IMR-90 (cell line): ENCODE measurements at regions not wholly inside any gene's neighbourhood (a gene's known extent, or its start where the extent isn't known, plus 50 kb on each side); places are given as distances from the start of the nearest gene placed in this dataset.

ENCODE experiments used
- BHLHE40 ChIP-seq: fragments of 150-350 bp; IDR thresholded peaks from 2 replicates; pipeline ENCODE4 v1.6.1; 2016; ENCODE audit warnings: mild to moderate bottlenecking, low read depth, low read length
- CEBPB ChIP-seq: IDR thresholded peaks from 2 replicates; pipeline ENCODE4 v1.6.1; 2012; ENCODE audit warnings: low read depth, low read length, improper control_type of control experiment
- MAFK ChIP-seq: IDR thresholded peaks from 2 replicates; pipeline ENCODE4 v1.6.1; 2012; ENCODE audit warnings: low read depth, low read length, improper control_type of control experiment
- MAZ ChIP-seq: IDR thresholded peaks from 2 replicates; pipeline ENCODE4 v1.6.1; 2012; ENCODE audit warnings: low read depth, mild to moderate bottlenecking, low read length, improper control_type of control experiment, moderate library complexity, borderline replicate concordance
- MXI1 ChIP-seq: IDR thresholded peaks from 2 replicates; pipeline ENCODE4 v1.6.1; 2012; ENCODE audit warnings: low read depth, mild to moderate bottlenecking, low read length, moderate library complexity, borderline replicate concordance
- NFE2L2 ChIP-seq: fragments of 150-350 bp; IDR thresholded peaks from 2 replicates; pipeline ENCODE4 v1.6.1; 2016; ENCODE audit warnings: low read depth, mild to moderate bottlenecking, low read length
- POLR2A ChIP-seq: IDR thresholded peaks from 2 replicates; pipeline ENCODE4 v1.6.1; 2012; ENCODE audit warnings: mild to moderate bottlenecking, low read depth, low read length
- RAD21 ChIP-seq: IDR thresholded peaks from 2 replicates; pipeline ENCODE4 v1.6.1; 2012; ENCODE audit warnings: low read length, improper control_type of control experiment
- RCOR1 ChIP-seq: IDR thresholded peaks from 2 replicates; pipeline ENCODE4 v1.6.1; 2012; ENCODE audit warnings: mild to moderate bottlenecking, low read length, improper control_type of control experiment; ENCODE audit not compliant: insufficient replicate concordance
- SMC3 ChIP-seq: fragments of 150-350 bp; IDR thresholded peaks from 2 replicates; pipeline ENCODE4 v1.6.1; 2016; ENCODE audit warnings: low read depth, mild to moderate bottlenecking, antibody characterized with exemption, low read length, moderate library complexity
- TF ChIP-seq, protein P1 (sequence below): fragments of 150-350 bp; IDR thresholded peaks from 2 replicates; pipeline ENCODE4 v1.6.1; 2017; ENCODE audit warnings: mild to moderate bottlenecking, antibody characterized with exemption, low read length, low read depth
- TF ChIP-seq, protein P2 (sequence below): conservative IDR thresholded peaks from 2 replicates; pipeline ENCODE4 v1.5.1; 2012; ENCODE audit warnings: mild to moderate bottlenecking, low read depth, low read length, improper control_type of control experiment

DNA sequence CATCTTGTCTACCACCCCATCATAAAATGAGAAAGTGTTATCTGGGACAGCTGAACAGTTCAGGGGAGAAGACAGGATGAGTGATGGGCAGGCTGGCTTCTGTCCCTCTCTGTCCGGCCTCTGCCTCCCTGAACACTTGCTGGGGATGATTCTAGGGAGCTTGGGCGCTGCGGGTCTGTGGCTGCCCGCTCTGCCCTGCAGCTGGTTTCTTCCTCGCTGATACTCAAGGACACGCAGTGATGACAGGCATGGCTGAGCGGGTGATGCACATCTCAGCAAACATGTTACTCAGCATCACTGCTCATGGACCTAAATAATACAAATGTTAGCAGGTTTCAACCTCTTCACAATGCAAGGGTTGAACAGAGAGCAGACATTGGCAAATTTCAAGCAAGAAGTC lies 161.1 kb downstream of the TMEM18 start:
- TF ChIP-seq CEBPB (no peak), POLR2A (no peak), MXI1 (no peak), RAD21 (no peak), RCOR1 (no peak), SMC3 (no peak), NFE2L2 (no peak), BHLHE40 (no peak), MAFK (no peak), MAZ (no peak)
- TF ChIP-seq, protein P1, sequence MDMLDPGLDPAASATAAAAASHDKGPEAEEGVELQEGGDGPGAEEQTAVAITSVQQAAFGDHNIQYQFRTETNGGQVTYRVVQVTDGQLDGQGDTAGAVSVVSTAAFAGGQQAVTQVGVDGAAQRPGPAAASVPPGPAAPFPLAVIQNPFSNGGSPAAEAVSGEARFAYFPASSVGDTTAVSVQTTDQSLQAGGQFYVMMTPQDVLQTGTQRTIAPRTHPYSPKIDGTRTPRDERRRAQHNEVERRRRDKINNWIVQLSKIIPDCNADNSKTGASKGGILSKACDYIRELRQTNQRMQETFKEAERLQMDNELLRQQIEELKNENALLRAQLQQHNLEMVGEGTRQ = no peak
- TF ChIP-seq, protein P2, sequence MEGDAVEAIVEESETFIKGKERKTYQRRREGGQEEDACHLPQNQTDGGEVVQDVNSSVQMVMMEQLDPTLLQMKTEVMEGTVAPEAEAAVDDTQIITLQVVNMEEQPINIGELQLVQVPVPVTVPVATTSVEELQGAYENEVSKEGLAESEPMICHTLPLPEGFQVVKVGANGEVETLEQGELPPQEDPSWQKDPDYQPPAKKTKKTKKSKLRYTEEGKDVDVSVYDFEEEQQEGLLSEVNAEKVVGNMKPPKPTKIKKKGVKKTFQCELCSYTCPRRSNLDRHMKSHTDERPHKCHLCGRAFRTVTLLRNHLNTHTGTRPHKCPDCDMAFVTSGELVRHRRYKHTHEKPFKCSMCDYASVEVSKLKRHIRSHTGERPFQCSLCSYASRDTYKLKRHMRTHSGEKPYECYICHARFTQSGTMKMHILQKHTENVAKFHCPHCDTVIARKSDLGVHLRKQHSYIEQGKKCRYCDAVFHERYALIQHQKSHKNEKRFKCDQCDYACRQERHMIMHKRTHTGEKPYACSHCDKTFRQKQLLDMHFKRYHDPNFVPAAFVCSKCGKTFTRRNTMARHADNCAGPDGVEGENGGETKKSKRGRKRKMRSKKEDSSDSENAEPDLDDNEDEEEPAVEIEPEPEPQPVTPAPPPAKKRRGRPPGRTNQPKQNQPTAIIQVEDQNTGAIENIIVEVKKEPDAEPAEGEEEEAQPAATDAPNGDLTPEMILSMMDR = no peak
